MM.1S (cell line): ENCODE measurements at regions not wholly inside any gene's neighbourhood (a gene's known extent, or its start where the extent isn't known, plus 50 kb on each side); places are given as distances from the start of the nearest gene placed in this dataset.
"Not testable (repeated sequence)": the region's sequence is repeated elsewhere in the genome, so short reads cannot be mapped to it uniquely, and the experiment has no call there.

ENCODE experiments used
- DNase-seq: peaks from one replicate; pipeline ENCODE4 v3.0.0-alpha.2; 2015
- H2AFZ ChIP-seq: fragments of 300-600 bp; sonication (generic); 2 replicates; pipeline ENCODE4 v1.6.0; 2016; ENCODE audit warnings: antibody characterized with exemption, low read length
- H3F3A ChIP-seq: fragments of 300-600 bp; sonication (generic); 2 replicates; pipeline ENCODE4 v1.6.1; 2016; ENCODE audit warnings: mild to moderate bottlenecking, antibody characterized with exemption, low read length, moderate library complexity, mixed read lengths; ENCODE audit not compliant: insufficient read depth
- H3K27ac ChIP-seq: fragments of 300-600 bp; sonication (generic); 2 replicates; pipeline ENCODE4 v1.5.1; 2016; ENCODE audit warnings: mild to moderate bottlenecking, low read length
- H3K27me3 ChIP-seq: fragments of 300-600 bp; sonication (generic); replicated peaks from 2 replicates; pipeline ENCODE4 v1.6.0; 2016; ENCODE audit warnings: low read length; ENCODE audit not compliant: insufficient read depth
- H3K36me3 ChIP-seq: fragments of 300-600 bp; sonication (generic); replicated peaks from 2 replicates; pipeline ENCODE4 v1.6.1; 2016; ENCODE audit warnings: mild to moderate bottlenecking, low read length, mixed read lengths; ENCODE audit not compliant: insufficient read depth
- H3K4me1 ChIP-seq: fragments of 300-600 bp; sonication (generic); 2 replicates; pipeline ENCODE4 v1.6.1; 2016; ENCODE audit warnings: low read length, mixed read lengths
- H3K4me2 ChIP-seq: fragments of 300-600 bp; sonication (generic); 2 replicates; pipeline ENCODE4 v1.6.0; 2016; ENCODE audit warnings: low read depth, low read length
- H3K4me3 ChIP-seq: fragments of 300-600 bp; sonication (generic); 2 replicates; pipeline ENCODE4 v1.5.1; 2016; ENCODE audit warnings: low read length, mixed read lengths
- H3K79me2 ChIP-seq: fragments of 300-600 bp; sonication (generic); 2 replicates; pipeline ENCODE4 v1.6.1; 2016; ENCODE audit warnings: mixed run types, low read length, mixed read lengths
- H3K9ac ChIP-seq: fragments of 300-600 bp; sonication (generic); 2 replicates; pipeline ENCODE4 v1.6.1; 2016; ENCODE audit warnings: low read length, mixed read lengths
- H3K9me2 ChIP-seq: fragments of 300-600 bp; sonication (generic); replicated peaks from 2 replicates; pipeline ENCODE4 v1.6.1; 2016; ENCODE audit warnings: mild to moderate bottlenecking, low read length, mixed read lengths; ENCODE audit not compliant: insufficient read depth
- H3K9me3 ChIP-seq: fragments of 300-600 bp; sonication (generic); replicated peaks from 2 replicates; pipeline ENCODE4 v1.6.1; 2016; ENCODE audit warnings: mild to moderate bottlenecking, low read length, mixed read lengths; ENCODE audit not compliant: insufficient read depth
- H4K20me1 ChIP-seq: fragments of 300-600 bp; sonication (generic); 2 replicates; pipeline ENCODE4 v1.6.1; 2016; ENCODE audit warnings: mild to moderate bottlenecking, low read length, moderate library complexity, mixed read lengths; ENCODE audit not compliant: insufficient read depth
- EZH2 ChIP-seq: fragments of 300-600 bp; sonication (generic); optimal IDR thresholded peaks from 2 replicates; pipeline ENCODE3; 2017; ENCODE audit warnings: low read depth, mild to moderate bottlenecking, antibody characterized with exemption, low read length, mixed read lengths
- EZH2phosphoT487 ChIP-seq: fragments of 300-600 bp; sonication (generic); IDR thresholded peaks from 2 replicates; pipeline ENCODE4 v1.6.1; 2018; ENCODE audit warnings: antibody characterized with exemption, low read length
- TF ChIP-seq, protein P1 (sequence below): fragments of 300-600 bp; sonication (generic); IDR thresholded peaks from 2 replicates; pipeline ENCODE4 v1.5.1; 2016; ENCODE audit warnings: antibody characterized with exemption, low read length, mixed read lengths

GRCh38 chr3:65262548-65262947 lies 574.7 kb upstream of the ADAMTS9 start:
- TF ChIP-seq EZH2phosphoT487 (no peak), EZH2 (no peak)
- TF ChIP-seq, protein P1, sequence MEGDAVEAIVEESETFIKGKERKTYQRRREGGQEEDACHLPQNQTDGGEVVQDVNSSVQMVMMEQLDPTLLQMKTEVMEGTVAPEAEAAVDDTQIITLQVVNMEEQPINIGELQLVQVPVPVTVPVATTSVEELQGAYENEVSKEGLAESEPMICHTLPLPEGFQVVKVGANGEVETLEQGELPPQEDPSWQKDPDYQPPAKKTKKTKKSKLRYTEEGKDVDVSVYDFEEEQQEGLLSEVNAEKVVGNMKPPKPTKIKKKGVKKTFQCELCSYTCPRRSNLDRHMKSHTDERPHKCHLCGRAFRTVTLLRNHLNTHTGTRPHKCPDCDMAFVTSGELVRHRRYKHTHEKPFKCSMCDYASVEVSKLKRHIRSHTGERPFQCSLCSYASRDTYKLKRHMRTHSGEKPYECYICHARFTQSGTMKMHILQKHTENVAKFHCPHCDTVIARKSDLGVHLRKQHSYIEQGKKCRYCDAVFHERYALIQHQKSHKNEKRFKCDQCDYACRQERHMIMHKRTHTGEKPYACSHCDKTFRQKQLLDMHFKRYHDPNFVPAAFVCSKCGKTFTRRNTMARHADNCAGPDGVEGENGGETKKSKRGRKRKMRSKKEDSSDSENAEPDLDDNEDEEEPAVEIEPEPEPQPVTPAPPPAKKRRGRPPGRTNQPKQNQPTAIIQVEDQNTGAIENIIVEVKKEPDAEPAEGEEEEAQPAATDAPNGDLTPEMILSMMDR, result no peak
- H3K27ac ChIP-seq, result no peak overlapping the region
- no peaks in the 10 kb centered on the region for H3K27me3 ChIP-seq
- H3K36me3 ChIP-seq, result no peaks in the 10 kb centered on the region
- H3K9me3 ChIP-seq, result no peaks in the 10 kb centered on the region
- no peak overlapping the region for H3K9ac ChIP-seq
- no peaks in the 10 kb centered on the region for H4K20me1 ChIP-seq
- no peaks in the 10 kb centered on the region for H3K9me2 ChIP-seq
- H2AFZ ChIP-seq, result no peak overlapping the region
- H3K4me1 ChIP-seq, result no peaks in the 10 kb centered on the region
- no peak overlapping the region for H3K4me3 ChIP-seq
- no peaks in the 10 kb centered on the region for H3K79me2 ChIP-seq
- H3F3A ChIP-seq, result no peaks in the 10 kb centered on the region
- DNase-seq, result peak; percentile 30
- H3K4me2 ChIP-seq, result no peak overlapping the region

GRCh38 chr3:65259946-65260345 lies 572.1 kb upstream of the ADAMTS9 start:
- no peaks in the 10 kb centered on the region for H3K4me1 ChIP-seq
- no peaks in the 10 kb centered on the region for H3K9me2 ChIP-seq
- H3K9me3 ChIP-seq, result no peaks in the 10 kb centered on the region
- no peaks in the 10 kb centered on the region for H3K36me3 ChIP-seq
- no peak overlapping the region for H3K27ac ChIP-seq
- DNase-seq, result no peak
- H3K4me2 ChIP-seq, result no peak overlapping the region
- H3K9ac ChIP-seq, result no peak overlapping the region
- TF ChIP-seq, protein P1, result no peak
- no peak for TF ChIP-seq EZH2phosphoT487
- TF ChIP-seq EZH2, result no peak
- no peaks in the 10 kb centered on the region for H3F3A ChIP-seq
- H3K4me3 ChIP-seq, result no peak overlapping the region
- no peaks in the 10 kb centered on the region for H4K20me1 ChIP-seq
- H2AFZ ChIP-seq, result no peak overlapping the region
- no peaks in the 10 kb centered on the region for H3K27me3 ChIP-seq
- no peaks in the 10 kb centered on the region for H3K79me2 ChIP-seq

GRCh38 chr3:65252914-65253313 lies 565.1 kb upstream of the ADAMTS9 start:
- not testable (repeated sequence) for H3K4me2 ChIP-seq, H3K36me3 ChIP-seq, H3K27me3 ChIP-seq, H3K27ac ChIP-seq, H3K4me3 ChIP-seq, H4K20me1 ChIP-seq, DNase-seq, H3K9me3 ChIP-seq, H3K4me1 ChIP-seq, H3K9ac ChIP-seq, H3K79me2 ChIP-seq, H3K9me2 ChIP-seq, H2AFZ ChIP-seq, H3F3A ChIP-seq

DNA sequence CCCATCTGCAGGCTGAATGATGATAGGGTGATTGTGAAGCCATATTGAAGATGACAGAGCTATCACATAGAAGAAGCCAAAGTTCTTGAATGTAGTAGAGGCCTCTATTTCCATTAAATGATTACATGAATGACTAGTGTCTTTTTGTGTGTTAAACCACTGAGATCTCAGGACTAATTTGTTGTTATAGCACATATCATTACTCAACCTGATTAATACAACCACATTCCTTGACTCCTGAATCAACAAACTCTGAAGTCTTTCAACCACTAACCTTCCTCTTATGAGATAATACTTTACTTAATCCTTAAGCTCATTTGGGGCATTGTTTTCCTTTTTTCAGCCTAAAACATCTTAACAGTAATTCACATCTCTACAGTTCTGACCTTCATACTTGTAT lies 564.5 kb upstream of the ADAMTS9 start:
- Histone ChIP-seq H3K27me3 (no peaks in the 10 kb centered on the region), H3K27ac (no peak overlapping the region), H4K20me1 (no peaks in the 10 kb centered on the region), H3F3A (no peaks in the 10 kb centered on the region), H3K4me1 (no peaks in the 10 kb centered on the region), H2AFZ (no peak overlapping the region), H3K4me2 (no peak overlapping the region), H3K9me2 (no peaks in the 10 kb centered on the region), H3K9ac (no peak overlapping the region), H3K9me3 (no peaks in the 10 kb centered on the region), H3K79me2 (no peaks in the 10 kb centered on the region), H3K4me3 (no peak overlapping the region), H3K36me3 (no peaks in the 10 kb centered on the region)
- TF ChIP-seq, protein P1, result no peak
- TF ChIP-seq EZH2, result no peak
- no peak for TF ChIP-seq EZH2phosphoT487
- no peak for DNase-seq
